RWPE1 (cell line): ENCODE measurements at regions not wholly inside any gene's neighbourhood (a gene's known extent, or its start where the extent isn't known, plus 50 kb on each side); places are given as distances from the start of the nearest gene placed in this dataset.
"Not testable (repeated sequence)": the region's sequence is repeated elsewhere in the genome, so short reads cannot be mapped to it uniquely, and the experiment has no call there.

Experiments
- CTCF ChIA-PET: fragments of 350-600 bp; sonication (Branson Sonifier 250); formaldehyde crosslinking; extraction: SDS; loops from one replicate; lab custom pipeline; 2021; lab: Yijun Ruan, JAX
- POLR2A ChIA-PET: fragments of 400-600 bp; formaldehyde crosslinking; extraction: SDS; loops from one replicate; lab custom pipeline; 2020; ENCODE audit warnings: antibody characterized with exemption; ENCODE audit not compliant: low non-redundant PET; lab: Yijun Ruan, JAX
- DNase-seq: peaks from one replicate; pipeline ENCODE4 v3.0.0; 2012; ENCODE audit warnings: low spot score
- H3K27ac ChIP-seq: fragments of 450-650 bp; 2 replicates; pipeline ENCODE4 v1.5.1; 2017
- TF ChIP-seq, protein P1 (sequence below): fragments of 450-650 bp; conservative IDR thresholded peaks from 2 replicates; pipeline ENCODE4 v1.5.1; 2017; ENCODE audit warnings: low read depth, mild to moderate bottlenecking

- TF ChIP-seq, protein P1, sequence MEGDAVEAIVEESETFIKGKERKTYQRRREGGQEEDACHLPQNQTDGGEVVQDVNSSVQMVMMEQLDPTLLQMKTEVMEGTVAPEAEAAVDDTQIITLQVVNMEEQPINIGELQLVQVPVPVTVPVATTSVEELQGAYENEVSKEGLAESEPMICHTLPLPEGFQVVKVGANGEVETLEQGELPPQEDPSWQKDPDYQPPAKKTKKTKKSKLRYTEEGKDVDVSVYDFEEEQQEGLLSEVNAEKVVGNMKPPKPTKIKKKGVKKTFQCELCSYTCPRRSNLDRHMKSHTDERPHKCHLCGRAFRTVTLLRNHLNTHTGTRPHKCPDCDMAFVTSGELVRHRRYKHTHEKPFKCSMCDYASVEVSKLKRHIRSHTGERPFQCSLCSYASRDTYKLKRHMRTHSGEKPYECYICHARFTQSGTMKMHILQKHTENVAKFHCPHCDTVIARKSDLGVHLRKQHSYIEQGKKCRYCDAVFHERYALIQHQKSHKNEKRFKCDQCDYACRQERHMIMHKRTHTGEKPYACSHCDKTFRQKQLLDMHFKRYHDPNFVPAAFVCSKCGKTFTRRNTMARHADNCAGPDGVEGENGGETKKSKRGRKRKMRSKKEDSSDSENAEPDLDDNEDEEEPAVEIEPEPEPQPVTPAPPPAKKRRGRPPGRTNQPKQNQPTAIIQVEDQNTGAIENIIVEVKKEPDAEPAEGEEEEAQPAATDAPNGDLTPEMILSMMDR, result no peak
- ChIA-PET CTCF (no interaction called here), POLR2A (no interaction called here)
- no peak overlapping the region for H3K27ac ChIP-seq
- no peak for DNase-seq
Observed at GRCh38 chr7:98758157-98758556, 111.7 kb downstream of the TMEM130 start.

- no peak for DNase-seq
- H3K27ac ChIP-seq, result no peak overlapping the region
- ChIA-PET CTCF (interaction anchor here (0.5 kb wide), 1 partner anchor 15 kb away, joined by 3 read pairs; no protein-coding TSS in a partner anchor), POLR2A (no interaction called here)
- TF ChIP-seq, protein P1, result no peak
Observed at GRCh38 chr7:98760201-98760651, 109.6 kb downstream of the TMEM130 start.

GRCh38 chr7:98761225-98761624 is 108.6 kb downstream of the TMEM130 start:
- TF ChIP-seq, protein P1, result no peak
- no peak for DNase-seq
- ChIA-PET POLR2A (no interaction called here), CTCF (no interaction called here)
- H3K27ac ChIP-seq, result no peak overlapping the region

DNA sequence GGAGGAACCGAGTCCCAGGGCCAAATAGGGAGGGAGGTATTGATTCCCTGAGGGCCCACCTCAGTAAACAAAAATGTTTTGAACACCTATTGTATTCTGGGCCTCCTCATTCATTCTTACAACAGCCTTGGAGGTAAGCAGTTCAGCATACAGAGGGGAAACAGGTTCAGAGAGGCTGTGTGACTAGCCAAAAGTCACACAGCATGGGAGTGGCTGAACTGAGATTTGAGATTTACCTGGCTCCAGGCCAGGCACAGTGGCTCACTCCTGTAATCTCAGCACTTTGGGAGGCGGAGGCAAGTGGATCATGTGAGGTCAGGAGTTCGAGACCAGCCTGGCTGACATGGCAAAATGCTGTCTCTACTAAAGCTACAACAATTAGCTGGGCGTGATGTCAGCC is 107.2 kb downstream of the TMEM130 start:
- TF ChIP-seq, protein P1, result no peak
- ChIA-PET POLR2A (no interaction called here), CTCF (no interaction called here)
- no peak overlapping the region for H3K27ac ChIP-seq
- no peak for DNase-seq

- TF ChIP-seq, protein P1, result no peak
- CTCF ChIA-PET, result interaction anchor here (0.6 kb wide), 1 partner anchor 302 kb away, joined by 5 read pairs; no protein-coding TSS in a partner anchor
- DNase-seq, result no peak
- POLR2A ChIA-PET, result no interaction called here
- H3K27ac ChIP-seq, result no peak overlapping the region
Observed at GRCh38 chr7:98763441-98763840, 106.4 kb downstream of the TMEM130 start.

- POLR2A ChIA-PET, result interaction anchor here (0.6 kb wide), 1 partner anchor 18 kb away, joined by 3 read pairs; no protein-coding TSS in a partner anchor
- H3K27ac ChIP-seq, result no peak overlapping the region
- CTCF ChIA-PET, result interaction anchor here (0.7 to 2.5 kb wide), 2 partner anchors 19 to 37 kb away, joined by 3 to 11 read pairs; no protein-coding TSS in a partner anchor
- no peak for DNase-seq
- TF ChIP-seq, protein P1, result no peak
Observed at GRCh38 chr7:98764946-98765345, 104.9 kb downstream of the TMEM130 start.

DNA sequence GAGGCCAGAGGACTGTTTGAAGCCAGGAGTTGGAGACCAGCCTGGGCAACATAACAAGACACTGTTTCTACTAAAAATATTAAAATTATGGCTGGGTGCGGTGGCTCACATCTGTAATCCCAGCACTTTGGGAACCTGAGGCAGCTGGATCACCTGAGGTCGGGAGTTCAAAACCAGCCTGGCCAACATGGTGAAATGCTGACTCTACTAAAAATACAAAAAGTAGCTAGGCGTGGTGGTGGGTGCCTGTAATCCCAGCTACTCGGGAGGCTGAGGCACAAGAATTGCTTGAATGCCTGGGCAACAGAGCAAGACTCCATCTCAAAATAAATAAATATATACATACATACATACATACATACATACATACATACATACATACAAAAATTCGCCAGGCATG is 99.7 kb downstream of the TMEM130 start:
- CTCF ChIA-PET, result interaction anchor here (0.6 kb wide), 1 partner anchor 269 kb away, joined by 3 read pairs; no protein-coding TSS in a partner anchor
- POLR2A ChIA-PET, H3K27ac ChIP-seq: not testable (repeated sequence)

More for the DNA sequence above, 99.7 kb downstream of the TMEM130 start:
- DNase-seq, result not testable (repeated sequence)
